ENCODE measurements at regions not wholly inside any gene's neighbourhood (a gene's known extent, or its start where the extent isn't known, plus 50 kb on each side); places are given as distances from the start of the nearest gene placed in this dataset.

- Histone ChIP-seq H4K20me1 (ENCODE audit: insufficient read depth, low read length) (no peaks in the 10 kb centered on the region), H3K9me2 (ENCODE audit: insufficient read depth, low read length) (no peaks in the 10 kb centered on the region), H3K79me2 (ENCODE audit: insufficient read depth, low read depth, low read length) (no peaks in the 10 kb centered on the region), H3K9me3 (ENCODE audit: low read length) (no peaks in the 10 kb centered on the region), H3K36me3 (ENCODE audit: insufficient read depth, low read length) (no peaks in the 10 kb centered on the region), H3K27ac (ENCODE audit: low read depth, low read length, poor library complexity, severe bottlenecking) (no peak overlapping the region), H3K4me2 (ENCODE audit: low read length) (no peak overlapping the region), H2AFZ (ENCODE audit: low read length) (no peak overlapping the region), H3K4me1 (ENCODE audit: insufficient read depth, low read length, poor library complexity, severe bottlenecking) (no peaks in the 10 kb centered on the region), H3K4me3 (ENCODE audit: low read depth, low read length, poor library complexity, severe bottlenecking) (no peak overlapping the region)
- intact Hi-C loops (cut with micrococcal nuclease; ENCODE audit: unreplicated experiment), result no loop called here
- ChIA-PET POLR2A (interaction anchor here (0.6 kb wide), 1 partner anchor 14 kb away, joined by 3 read pairs; no protein-coding TSS in a partner anchor), CTCF (ENCODE audit: unreplicated experiment) (no interaction called here)
- TF ChIP-seq EZH2phosphoT487 (IDR thresholded peaks at IDR 0.05; ENCODE audit: borderline replicate concordance, low read depth, low read length) (no peak), CTCF (conservative IDR thresholded peaks at IDR 0.05; ENCODE audit: low read length) (no peak)
- no TSS peak for BruUV-seq (replicated peaks)
- DNase-seq (ENCODE audit: low spot score), result no peak
Observed at GRCh38 chr1:55860326-55860725, 645.2 kb upstream of the USP24 start.

GRCh38 chr1:55854911-55855310 lies 639.7 kb upstream of the USP24 start:
- no peak overlapping the region for H3K27ac ChIP-seq (ENCODE audit: low read depth, low read length, poor library complexity, severe bottlenecking)
- no peaks in the 10 kb centered on the region for H3K36me3 ChIP-seq (ENCODE audit: insufficient read depth, low read length)
- H3K9me2 ChIP-seq (ENCODE audit: insufficient read depth, low read length), result no peaks in the 10 kb centered on the region
- intact Hi-C loops (cut with micrococcal nuclease; ENCODE audit: unreplicated experiment), result no loop called here
- H3K4me3 ChIP-seq (ENCODE audit: low read depth, low read length, poor library complexity, severe bottlenecking), result no peak overlapping the region
- DNase-seq (ENCODE audit: low spot score), result no peak
- no TSS peak for BruUV-seq (replicated peaks)
- no peak overlapping the region for H3K4me2 ChIP-seq (ENCODE audit: low read length)
- CTCF ChIA-PET (ENCODE audit: unreplicated experiment), result no interaction called here
- no peak for TF ChIP-seq CTCF (conservative IDR thresholded peaks at IDR 0.05; ENCODE audit: low read length)
- TF ChIP-seq EZH2phosphoT487 (IDR thresholded peaks at IDR 0.05; ENCODE audit: borderline replicate concordance, low read depth, low read length), result no peak
- no peak overlapping the region for H2AFZ ChIP-seq (ENCODE audit: low read length)
- POLR2A ChIA-PET, result no interaction called here
- H3K79me2 ChIP-seq (ENCODE audit: insufficient read depth, low read depth, low read length), result no peaks in the 10 kb centered on the region
- H3K4me1 ChIP-seq (ENCODE audit: insufficient read depth, low read length, poor library complexity, severe bottlenecking), result no peaks in the 10 kb centered on the region
- no peaks in the 10 kb centered on the region for H4K20me1 ChIP-seq (ENCODE audit: insufficient read depth, low read length)
- H3K9me3 ChIP-seq (ENCODE audit: low read length), result no peaks in the 10 kb centered on the region

- no peaks in the 10 kb centered on the region for H3K36me3 ChIP-seq (ENCODE audit: insufficient read depth, low read length)
- no peak overlapping the region for H2AFZ ChIP-seq (ENCODE audit: low read length)
- H3K4me2 ChIP-seq (ENCODE audit: low read length), result no peak overlapping the region
- ChIA-PET CTCF (ENCODE audit: unreplicated experiment) (no interaction called here), POLR2A (no interaction called here)
- no peaks in the 10 kb centered on the region for H3K79me2 ChIP-seq (ENCODE audit: insufficient read depth, low read depth, low read length)
- intact Hi-C loops (cut with micrococcal nuclease; ENCODE audit: unreplicated experiment), result no loop called here
- DNase-seq (ENCODE audit: low spot score), result no peak
- no TSS peak for BruUV-seq (replicated peaks)
- H3K4me3 ChIP-seq (ENCODE audit: low read depth, low read length, poor library complexity, severe bottlenecking), result no peak overlapping the region
- H3K9me3 ChIP-seq (ENCODE audit: low read length), result no peaks in the 10 kb centered on the region
- no peaks in the 10 kb centered on the region for H4K20me1 ChIP-seq (ENCODE audit: insufficient read depth, low read length)
- H3K27ac ChIP-seq (ENCODE audit: low read depth, low read length, poor library complexity, severe bottlenecking), result no peak overlapping the region
- no peaks in the 10 kb centered on the region for H3K9me2 ChIP-seq (ENCODE audit: insufficient read depth, low read length)
- TF ChIP-seq CTCF (conservative IDR thresholded peaks at IDR 0.05; ENCODE audit: low read length) (no peak), EZH2phosphoT487 (IDR thresholded peaks at IDR 0.05; ENCODE audit: borderline replicate concordance, low read depth, low read length) (no peak)
- no peaks in the 10 kb centered on the region for H3K4me1 ChIP-seq (ENCODE audit: insufficient read depth, low read length, poor library complexity, severe bottlenecking)
Observed at GRCh38 chr1:55848906-55849305, 633.7 kb upstream of the USP24 start.
